GM12878 (cell line): ENCODE measurements at regions not wholly inside any gene's neighbourhood (a gene's known extent, or its start where the extent isn't known, plus 50 kb on each side); places are given as distances from the start of the nearest gene placed in this dataset.

Experiments
- CTCF ChIP-seq, 3 experiments: IDR thresholded peaks in 2 of 3; conservative IDR thresholded peaks in 1 of 3; 2 replicates each; pipeline ENCODE4 v1.5.1; 2011; ENCODE audit warnings: low read depth in 3 of 3, low read length in 3 of 3, mild to moderate bottlenecking in 3 of 3, control low read depth in 2 of 3, moderate library complexity in 2 of 3, inconsistent platforms in 1 of 3, mixed read lengths in 1 of 3; ENCODE audit not compliant: control insufficient read depth in 2 of 3, insufficient read depth in 1 of 3; ENCODE audit errors: extremely low read depth in 1 of 3
- RAD21 ChIP-seq: IDR thresholded peaks from 2 replicates; pipeline ENCODE4 v1.6.1; 2011; ENCODE audit warnings: mild to moderate bottlenecking, low read depth, low read length, moderate library complexity; ENCODE audit not compliant: insufficient read depth

- TF ChIP-seq CTCF (IDR thresholded peaks at IDR 0.05 in 2 of 3, conservative IDR thresholded peaks at IDR 0.05 in 1 of 3; ENCODE audit: control insufficient read depth in 2 of 3, extremely low read depth in 1 of 3, insufficient read depth in 1 of 3, low read depth in 3 of 3, low read length in 3 of 3) (no peak), RAD21 (no peak)
Measured at GRCh38 chr3:18190646-18191045, 234.5 kb downstream of the SATB1 start.
